BJ (cell line): ENCODE measurements at regions not wholly inside any gene's neighbourhood (a gene's known extent, or its start where the extent isn't known, plus 50 kb on each side); places are given as distances from the start of the nearest gene placed in this dataset.
A peak's percentile ranks its signal among the peaks of the same experiment; 100 is the strongest.

ENCODE experiments used
- CTCF ChIA-PET: fragments of 350-600 bp; formaldehyde crosslinking; extraction: SDS; loops from one replicate; lab custom pipeline; 2021; ENCODE audit warnings: antibody characterized with exemption, inconsistent platforms; lab: Yijun Ruan, JAX
- POLR2A ChIA-PET: fragments of 300-600 bp; sonication (Branson Sonifier 250); formaldehyde crosslinking; extraction: SDS; loops from one replicate; lab custom pipeline; 2021; ENCODE audit warnings: antibody characterized with exemption; lab: Charles Lee
- DNase-seq: peaks from one replicate; pipeline ENCODE4 v3.0.0-alpha.2; 2011; ENCODE audit warnings: low read depth
- H3K27me3 ChIP-seq: 2 replicates; pipeline ENCODE4 v1.6.0; 2011; ENCODE audit warnings: low read length; ENCODE audit not compliant: control insufficient read depth, insufficient read depth
- H3K36me3 ChIP-seq: 2 replicates; pipeline ENCODE4 v1.5.1; 2011; ENCODE audit warnings: low read length; ENCODE audit not compliant: control insufficient read depth, insufficient read depth
- H3K4me3 ChIP-seq: 2 replicates; pipeline ENCODE4 v1.5.1; 2011; ENCODE audit warnings: low read depth, mild to moderate bottlenecking, control low read depth, low read length
- TF ChIP-seq, protein P1 (sequence below): IDR thresholded peaks from 2 replicates; pipeline ENCODE4 v1.5.1; 2011; ENCODE audit warnings: low read depth, mild to moderate bottlenecking, control low read depth, inconsistent platforms, low read length, moderate library complexity; ENCODE audit not compliant: insufficient read depth

DNA sequence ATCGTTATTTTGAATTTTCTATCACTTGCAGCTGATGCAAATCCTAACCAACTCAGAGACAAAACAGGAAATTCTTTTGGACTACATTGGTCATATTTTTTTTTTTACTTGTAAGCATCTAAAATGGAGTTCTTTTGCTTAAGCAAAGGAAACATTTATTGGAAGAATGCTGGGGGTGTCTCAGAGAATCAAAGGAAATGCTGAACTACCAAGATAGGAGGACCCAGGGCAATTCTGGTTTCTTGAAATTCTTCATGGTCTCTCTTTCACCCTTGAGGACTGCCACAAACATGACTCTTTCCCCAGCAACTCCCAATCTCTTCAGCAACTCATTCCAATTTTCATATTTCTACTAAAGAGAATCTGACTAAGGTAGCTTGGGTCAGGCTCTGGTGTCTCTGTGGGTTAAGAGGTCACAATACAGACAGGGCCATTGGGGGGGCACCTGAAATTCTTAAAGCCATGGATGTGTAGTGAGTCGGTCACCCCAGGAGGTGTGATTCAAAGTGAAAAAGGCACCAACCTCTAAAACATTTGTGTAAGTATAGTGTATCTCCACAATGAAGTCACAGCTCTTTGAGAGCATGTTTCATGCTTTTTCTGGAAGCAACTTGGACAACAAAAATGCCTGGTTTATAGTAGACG lies 171.1 kb upstream of the FGGY start:
- TF ChIP-seq, protein P1, sequence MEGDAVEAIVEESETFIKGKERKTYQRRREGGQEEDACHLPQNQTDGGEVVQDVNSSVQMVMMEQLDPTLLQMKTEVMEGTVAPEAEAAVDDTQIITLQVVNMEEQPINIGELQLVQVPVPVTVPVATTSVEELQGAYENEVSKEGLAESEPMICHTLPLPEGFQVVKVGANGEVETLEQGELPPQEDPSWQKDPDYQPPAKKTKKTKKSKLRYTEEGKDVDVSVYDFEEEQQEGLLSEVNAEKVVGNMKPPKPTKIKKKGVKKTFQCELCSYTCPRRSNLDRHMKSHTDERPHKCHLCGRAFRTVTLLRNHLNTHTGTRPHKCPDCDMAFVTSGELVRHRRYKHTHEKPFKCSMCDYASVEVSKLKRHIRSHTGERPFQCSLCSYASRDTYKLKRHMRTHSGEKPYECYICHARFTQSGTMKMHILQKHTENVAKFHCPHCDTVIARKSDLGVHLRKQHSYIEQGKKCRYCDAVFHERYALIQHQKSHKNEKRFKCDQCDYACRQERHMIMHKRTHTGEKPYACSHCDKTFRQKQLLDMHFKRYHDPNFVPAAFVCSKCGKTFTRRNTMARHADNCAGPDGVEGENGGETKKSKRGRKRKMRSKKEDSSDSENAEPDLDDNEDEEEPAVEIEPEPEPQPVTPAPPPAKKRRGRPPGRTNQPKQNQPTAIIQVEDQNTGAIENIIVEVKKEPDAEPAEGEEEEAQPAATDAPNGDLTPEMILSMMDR = no peak
- ChIA-PET CTCF (interaction anchor here (0.9 kb wide), 1 partner anchor 573 kb away, joined by 4 read pairs; no protein-coding TSS in a partner anchor), POLR2A (interaction anchor here (0.6 kb wide), 1 partner anchor 508 kb away, joined by 6 read pairs; no protein-coding TSS in a partner anchor)

DNA sequence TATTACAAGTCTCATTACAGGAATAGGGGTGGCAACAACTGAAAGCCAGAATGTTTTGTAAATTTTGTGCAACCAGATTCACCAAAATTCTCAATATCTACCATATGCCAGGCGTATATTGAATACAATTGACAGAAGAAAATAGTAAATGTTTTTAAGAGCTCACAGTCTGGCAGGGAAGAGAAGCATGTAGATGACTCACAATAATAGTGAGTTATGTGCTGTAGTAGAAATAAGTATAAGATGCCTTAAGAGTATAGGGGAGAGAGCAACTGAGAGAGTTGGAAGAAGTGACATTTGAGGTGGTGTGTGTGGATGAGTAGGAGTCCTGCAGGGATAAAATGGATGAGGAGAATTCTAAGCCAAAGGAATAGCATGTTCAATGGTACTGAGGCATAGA lies 170.5 kb upstream of the FGGY start:
- DNase-seq = no peak
- Histone ChIP-seq H3K27me3 (no peaks in the 10 kb centered on the region), H3K36me3 (no peaks in the 10 kb centered on the region), H3K4me3 (no peak overlapping the region)
- TF ChIP-seq, protein P1 = no peak
- ChIA-PET CTCF (interaction anchor here (0.9 kb wide), 1 partner anchor 573 kb away, joined by 4 read pairs; no protein-coding TSS in a partner anchor), POLR2A (interaction anchor here (0.6 kb wide), 1 partner anchor 508 kb away, joined by 6 read pairs; no protein-coding TSS in a partner anchor)

More for the DNA sequence above, 171.1 kb upstream of the FGGY start:
- H3K4me3 ChIP-seq = no peak overlapping the region
- H3K27me3 ChIP-seq = no peaks in the 10 kb centered on the region
- DNase-seq = no peak
- no peaks in the 10 kb centered on the region for H3K36me3 ChIP-seq

DNA sequence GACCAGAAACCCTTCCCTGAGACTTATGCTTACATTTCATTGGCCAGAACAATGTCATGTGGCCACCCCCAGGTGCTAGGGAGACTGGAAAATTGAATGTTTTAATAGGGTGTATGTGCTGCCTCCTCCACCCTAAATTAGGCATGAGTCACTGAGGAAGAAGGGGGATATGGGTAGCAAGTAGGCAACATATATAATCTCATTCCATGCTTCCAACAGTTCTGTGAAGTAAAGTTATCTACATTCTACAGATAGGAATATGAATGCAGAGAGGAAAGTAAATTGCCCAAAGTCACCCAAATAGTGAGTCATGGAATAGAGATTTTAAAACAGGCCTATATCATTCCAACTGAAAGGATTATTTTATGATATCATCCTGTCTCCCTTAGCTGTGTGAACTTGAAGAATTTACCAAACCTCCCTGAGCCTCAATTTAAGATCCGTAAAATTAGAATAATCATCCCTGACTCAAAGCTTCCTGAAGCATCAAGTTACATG lies 168.6 kb upstream of the FGGY start:
- CTCF ChIA-PET = interaction anchor here (1.5 kb wide), 1 partner anchor 571 kb away, joined by 3 read pairs; no protein-coding TSS in a partner anchor
- H3K27me3 ChIP-seq = no peaks in the 10 kb centered on the region
- DNase-seq = peak; percentile 57
- H3K4me3 ChIP-seq = no peak overlapping the region
- POLR2A ChIA-PET = interaction anchor here (0.9 to 1.1 kb wide), 2 partner anchors 14 to 87 kb away, joined by 3 read pairs; no protein-coding TSS in a partner anchor
- H3K36me3 ChIP-seq = no peaks in the 10 kb centered on the region
- TF ChIP-seq, protein P1 = no peak

DNA sequence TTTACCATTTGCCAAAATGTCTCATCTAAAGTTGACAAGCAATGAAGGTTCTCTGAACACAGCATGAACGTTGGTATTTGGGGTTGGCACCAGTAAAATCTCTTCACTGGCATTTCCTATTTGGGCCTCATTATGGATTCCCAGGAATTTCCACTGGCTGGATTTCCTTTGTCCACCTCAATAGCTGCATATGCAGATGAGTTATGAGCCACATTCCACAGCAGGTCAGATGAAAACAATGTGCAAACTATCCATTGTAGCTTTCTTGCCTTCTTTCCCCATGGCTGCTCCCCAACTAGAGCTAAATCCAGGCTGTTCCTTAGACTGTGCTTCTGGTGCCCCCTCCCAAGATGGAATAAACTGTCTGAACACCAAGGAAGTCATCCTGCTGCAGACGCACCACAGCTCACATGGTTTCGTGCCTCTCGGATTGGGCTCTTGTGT lies 168.1 kb upstream of the FGGY start:
- ChIA-PET POLR2A (interaction anchor here (0.6 to 1.1 kb wide), 3 partner anchors 14 to 88 kb away, joined by 3 read pairs; no protein-coding TSS in a partner anchor), CTCF (interaction anchor here (1.5 kb wide), 1 partner anchor 571 kb away, joined by 3 read pairs; no protein-coding TSS in a partner anchor)
- TF ChIP-seq, protein P1 = no peak
- H3K4me3 ChIP-seq = no peak overlapping the region
- no peaks in the 10 kb centered on the region for H3K27me3 ChIP-seq
- H3K36me3 ChIP-seq = no peaks in the 10 kb centered on the region
- peak; percentile 40 for DNase-seq

- TF ChIP-seq, protein P1 = no peak
- no peak overlapping the region for H3K4me3 ChIP-seq
- no peaks in the 10 kb centered on the region for H3K36me3 ChIP-seq
- no peak for DNase-seq
- H3K27me3 ChIP-seq = no peaks in the 10 kb centered on the region
- CTCF ChIA-PET = no interaction called here
- POLR2A ChIA-PET = no interaction called here
Measured at GRCh38 chr1:59132295-59132694, 164.6 kb upstream of the FGGY start.
